HepG2 (cell line): ENCODE measurements at regions not wholly inside any gene's neighbourhood (a gene's known extent, or its start where the extent isn't known, plus 50 kb on each side); places are given as distances from the start of the nearest gene placed in this dataset.

Source experiments
- ATAC-seq: fragments of 200-7000 bp; cut with Tn5 transposase; 3 replicates; pipeline ENCODE4 v1.9.1; 2020; ENCODE audit warnings: mild to moderate bottlenecking, moderate library complexity
- BruUV-seq: library from RNA; stranded (reverse); fragments of 400-500 nt; replicated peaks from 2 replicates; lab custom pipeline; 2021; lab: Mats Ljungman, UMichigan
- CTCF ChIA-PET: fragments of 300-600 bp; formaldehyde crosslinking; extraction: SDS; loops from one replicate; lab custom pipeline; 2021; ENCODE audit warnings: low total read pairs, inconsistent platforms, low intra/inter-chr PET ratio; lab: Yijun Ruan, JAX
- POLR2A ChIA-PET: fragments of 350-600 bp; sonication (Branson Sonifier 250); formaldehyde crosslinking; loops from one replicate; lab custom pipeline; 2020; ENCODE audit warnings: antibody characterized with exemption, inconsistent platforms; lab: Yijun Ruan, JAX
- DNase-seq: peaks from one replicate; pipeline ENCODE4 v3.0.0-alpha.2; 2015; ENCODE audit warnings: low spot score
- FAIRE-seq: peaks from 3 replicates; lab custom pipeline; 2011; peaks lifted over from hg19 to GRCh38; lab: Jason Lieb, UNC
- H2AFZ ChIP-seq: one replicate; pipeline ENCODE4 v1.6.1; 2011; ENCODE audit warnings: low read length, inconsistent platforms
- H3K27ac ChIP-seq: fragments of 300-600 bp; 3 replicates; pipeline ENCODE4 v1.8.0; 2011; ENCODE audit warnings: mixed run types, mild to moderate bottlenecking, mixed read lengths, low read length, inconsistent platforms; ENCODE audit not compliant: insufficient read depth; ENCODE audit errors: extremely low read length
- H3K27me3 ChIP-seq, 2 experiments: fragments of 200-600 bp in 1 of 2; 2 replicates in 1 of 2; 3 replicates in 1 of 2; pipeline versions ENCODE4 v1.6.0 to v1.8.0; 2011; ENCODE audit warnings: low read length in 2 of 2, mild to moderate bottlenecking in 2 of 2, moderate library complexity in 2 of 2, inconsistent platforms in 1 of 2; ENCODE audit not compliant: insufficient read depth in 2 of 2, control insufficient read depth in 1 of 2
- H3K36me3 ChIP-seq, 2 experiments: fragments of 200-600 bp in 1 of 2; replicated peaks in 1 of 2; 2 replicates in 1 of 2; 3 replicates in 1 of 2; pipeline versions ENCODE4 v1.5.1 to v1.8.0; 2011; ENCODE audit warnings: low read length in 2 of 2, inconsistent platforms in 1 of 2; ENCODE audit not compliant: insufficient read depth in 2 of 2, control insufficient read depth in 1 of 2
- H3K4me1 ChIP-seq: 2 replicates; pipeline ENCODE4 v1.5.1; 2012; ENCODE audit warnings: low read length, inconsistent platforms; ENCODE audit not compliant: insufficient read depth
- H3K4me2 ChIP-seq: 2 replicates; pipeline ENCODE4 v1.6.0; 2011; ENCODE audit warnings: low read depth, low read length, inconsistent platforms
- H3K4me3 ChIP-seq, 3 experiments: fragments of 200-600 bp in 1 of 3; sonication (generic), shearing (Covaris generic) in 1 of 3; replicated peaks in 1 of 3; 2 replicates each; pipeline ENCODE4 v1.5.1; 2011 to 2016; ENCODE audit warnings: low read length in 3 of 3, inconsistent platforms in 2 of 3, low read depth in 2 of 3, mild to moderate bottlenecking in 2 of 3, control low read depth in 1 of 3, mixed read lengths in 1 of 3; ENCODE audit not compliant: insufficient read depth in 1 of 3
- H3K79me2 ChIP-seq: one replicate; pipeline ENCODE4 v1.6.1; 2011; ENCODE audit warnings: low read length, inconsistent platforms; ENCODE audit not compliant: insufficient read depth
- H3K9ac ChIP-seq: 2 replicates; pipeline ENCODE4 v1.6.0; 2011; ENCODE audit warnings: mild to moderate bottlenecking, low read depth, low read length, inconsistent platforms; ENCODE audit not compliant: insufficient read depth
- H3K9me3 ChIP-seq: 2 replicates; pipeline ENCODE4 v1.5.1; 2012; ENCODE audit warnings: mild to moderate bottlenecking, low read length
- H4K20me1 ChIP-seq: 2 replicates; pipeline ENCODE4 v1.6.0; 2011; ENCODE audit warnings: inconsistent platforms, mild to moderate bottlenecking, low read length, moderate library complexity; ENCODE audit not compliant: insufficient read depth
- ADNP ChIP-seq: sonication (generic); formaldehyde crosslinking; IDR thresholded peaks from 2 replicates; pipeline ENCODE4 v1.4.0; 2020; ENCODE audit warnings: missing genetic modification reagents
- DPF2 ChIP-seq: sonication (generic); formaldehyde crosslinking; IDR thresholded peaks from 2 replicates; pipeline ENCODE4 v1.4.0; 2020; ENCODE audit warnings: mild to moderate bottlenecking, low read depth, missing genetic modification reagents, borderline replicate concordance
- MAFK ChIP-seq, 2 experiments: IDR thresholded peaks in 1 of 2; conservative IDR thresholded peaks in 1 of 2; 2 replicates each; pipeline ENCODE4 v1.6.1; 2011; ENCODE audit warnings: improper control_type of control experiment in 2 of 2, low read length in 2 of 2
- MXI1 ChIP-seq: IDR thresholded peaks from 3 replicates; pipeline ENCODE4 v1.6.1; 2012; ENCODE audit warnings: low read depth, low read length, inconsistent platforms, borderline replicate concordance
- NR3C1 ChIP-seq: sonication (generic); formaldehyde crosslinking; IDR thresholded peaks from 2 replicates; pipeline ENCODE4 v1.4.0; 2020; ENCODE audit warnings: missing genetic modification reagents
- SETDB1 ChIP-seq: sonication (generic); formaldehyde crosslinking; IDR thresholded peaks from 2 replicates; pipeline ENCODE4 v1.5.1; 2020; ENCODE audit warnings: missing genetic modification reagents, mild to moderate bottlenecking, borderline replicate concordance
- TEAD3 ChIP-seq: optimal IDR thresholded peaks from 2 replicates; pipeline ENCODE3; 2016; ENCODE audit warnings: borderline replicate concordance
- THRA ChIP-seq: sonication (generic); formaldehyde crosslinking; IDR thresholded peaks from 2 replicates; pipeline ENCODE4 v1.4.0; 2020; ENCODE audit warnings: missing genetic modification reagents, borderline replicate concordance
- ZBTB34 ChIP-seq: sonication (generic); formaldehyde crosslinking; IDR thresholded peaks from 2 replicates; pipeline ENCODE4 v1.8.0; 2022; ENCODE audit warnings: mild to moderate bottlenecking, missing genetic modification reagents
- ZBTB8A ChIP-seq: sonication (generic); formaldehyde crosslinking; IDR thresholded peaks from 2 replicates; pipeline ENCODE4 v1.4.0; 2020; ENCODE audit warnings: mild to moderate bottlenecking, low read depth, missing genetic modification reagents, borderline replicate concordance
- ZNF124 ChIP-seq: sonication (generic); formaldehyde crosslinking; IDR thresholded peaks from 2 replicates; pipeline ENCODE4 v1.4.0; 2020; ENCODE audit warnings: missing genetic modification reagents
- ZNF205 ChIP-seq: IDR thresholded peaks from 2 replicates; pipeline ENCODE4 v1.6.1; 2018; ENCODE audit warnings: missing biosample characterization, missing genetic modification reagents
- ZNF646 ChIP-seq: sonication (generic); formaldehyde crosslinking; IDR thresholded peaks from 2 replicates; pipeline ENCODE4 v1.9.0; 2021; ENCODE audit warnings: mild to moderate bottlenecking, missing genetic modification reagents
- WGBS: methylation state at CpG from one replicate; pipeline ENCODE4 v1.1.6; 2017; ENCODE audit warnings: low lambda C conversion rate; 5-methylcytosine and 5-hydroxymethylcytosine counted together
- in situ Hi-C: cut with HindIII; loops from 2 replicates; pipeline ENCODE4 v1.10.0; 2017; ENCODE audit warnings: low pct_unique_long_range_greater_than_20kb; ENCODE audit not compliant: extremely low pct_ligation_motif_present
- intact Hi-C: fragments of 100-400 bp; cut with micrococcal nuclease; formaldehyde crosslinking; loops from one replicate; pipeline ENCODE4 v1.10.0; 2022; ENCODE audit not compliant: unreplicated experiment

- TF ChIP-seq ZNF646 (CRISPR knock-in tag) = no peak
- TF ChIP-seq ZBTB8A (CRISPR knock-in tag) = no peak
- no peak for TF ChIP-seq ADNP
These were observed 70.7 kb downstream of the COX7C start (continued) for GRCh38 chr5:86688406-86688805.

- Histone ChIP-seq H3K4me2 (no peak overlapping the region), H3K4me3 (no peak overlapping the region), H2AFZ (no peak overlapping the region), H4K20me1 (no peaks in the 10 kb centered on the region), H3K27ac (no peak overlapping the region), H3K79me2 (no peaks in the 10 kb centered on the region), H3K4me1 (no peaks in the 10 kb centered on the region), H3K36me3 (no peaks in the 10 kb centered on the region), H3K9me3 (no peaks in the 10 kb centered on the region), H3K27me3 (no peaks in the 10 kb centered on the region), H3K9ac (no peak overlapping the region)
- in situ Hi-C loops = no loop called here
- 0% methylated on average over 1 of the region's 1 CpG for WGBS
- DNase-seq = no peak
- POLR2A ChIA-PET = no interaction called here
- CTCF ChIA-PET = no interaction called here
- intact Hi-C loops = no loop called here
- FAIRE-seq = no peak
- no peak for ATAC-seq
- BruUV-seq = no TSS peak
- TF ChIP-seq TEAD3 (CRISPR knock-in tag) = no peak
- no peak for TF ChIP-seq ZNF205
- TF ChIP-seq ZBTB34 (CRISPR knock-in tag) = no peak
- no peak for TF ChIP-seq MAFK (conservative IDR thresholded peaks at IDR 0.05 in 1 of 2, IDR thresholded peaks at IDR 0.05 in 1 of 2; ENCODE audit: low read length in 2 of 2)
- no peak for TF ChIP-seq DPF2 (CRISPR knock-in tag)
- no peak for TF ChIP-seq NR3C1 (CRISPR knock-in tag)
- no peak for TF ChIP-seq SETDB1 (CRISPR knock-in tag)
- TF ChIP-seq ZNF124 (CRISPR knock-in tag) = no peak
- no peak for TF ChIP-seq MXI1
- TF ChIP-seq THRA = no peak
These were observed 71.5 kb downstream of the COX7C start for GRCh38 chr5:86689103-86689729.
